GM21825 (cell line): ENCODE measurements at regions not wholly inside any gene's neighbourhood (a gene's known extent, or its start where the extent isn't known, plus 50 kb on each side); places are given as distances from the start of the nearest gene placed in this dataset.

ENCODE experiments used
- ATAC-seq: cut with Tn5 transposase; IDR thresholded peaks from one replicate; pipeline ENCODE4 v1.9.1; 2021; ENCODE audit warnings: mild to moderate bottlenecking, moderate library complexity; ENCODE audit not compliant: unreplicated experiment

DNA sequence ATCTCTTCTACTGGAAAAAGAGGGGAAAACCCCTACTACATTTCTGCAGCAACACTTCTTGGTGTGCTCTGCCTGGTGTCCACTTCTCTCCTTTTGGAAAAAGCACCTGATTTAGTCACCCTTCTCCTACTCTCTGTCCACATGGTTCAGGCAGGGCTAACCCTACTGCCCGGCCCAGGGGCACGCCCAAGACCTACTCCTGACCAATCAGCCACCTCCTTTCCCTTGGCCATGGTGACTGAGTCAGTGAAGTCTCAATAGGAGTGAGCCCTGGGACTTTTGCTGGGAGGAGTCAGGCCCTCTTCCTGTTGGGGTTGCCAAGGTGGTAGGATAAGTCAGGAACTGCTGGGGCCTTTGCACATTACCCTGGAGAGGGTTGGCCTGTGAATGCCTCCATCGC, 52.5 kb upstream of the MYL2 start:
- no peak for ATAC-seq

DNA sequence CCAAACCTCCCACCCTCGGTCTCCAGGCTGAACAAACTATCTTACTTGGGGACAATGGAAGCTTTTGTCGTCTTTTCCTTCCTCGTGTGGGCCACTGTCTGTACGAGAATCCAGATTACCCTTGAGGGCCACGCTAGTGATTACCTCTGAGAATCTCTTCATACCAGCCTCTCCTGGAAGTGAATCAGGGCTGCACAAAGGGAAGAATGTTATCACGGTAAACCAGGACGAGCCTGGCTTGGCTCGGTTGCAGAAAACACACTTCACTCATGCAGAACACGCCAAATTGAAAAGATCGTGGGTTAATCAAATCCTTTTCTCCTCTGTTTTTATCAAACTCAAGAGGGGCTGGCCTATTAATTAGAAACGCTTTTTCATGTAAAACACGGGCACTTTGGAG, 51.6 kb upstream of the MYL2 start:
- no peak for ATAC-seq

DNA sequence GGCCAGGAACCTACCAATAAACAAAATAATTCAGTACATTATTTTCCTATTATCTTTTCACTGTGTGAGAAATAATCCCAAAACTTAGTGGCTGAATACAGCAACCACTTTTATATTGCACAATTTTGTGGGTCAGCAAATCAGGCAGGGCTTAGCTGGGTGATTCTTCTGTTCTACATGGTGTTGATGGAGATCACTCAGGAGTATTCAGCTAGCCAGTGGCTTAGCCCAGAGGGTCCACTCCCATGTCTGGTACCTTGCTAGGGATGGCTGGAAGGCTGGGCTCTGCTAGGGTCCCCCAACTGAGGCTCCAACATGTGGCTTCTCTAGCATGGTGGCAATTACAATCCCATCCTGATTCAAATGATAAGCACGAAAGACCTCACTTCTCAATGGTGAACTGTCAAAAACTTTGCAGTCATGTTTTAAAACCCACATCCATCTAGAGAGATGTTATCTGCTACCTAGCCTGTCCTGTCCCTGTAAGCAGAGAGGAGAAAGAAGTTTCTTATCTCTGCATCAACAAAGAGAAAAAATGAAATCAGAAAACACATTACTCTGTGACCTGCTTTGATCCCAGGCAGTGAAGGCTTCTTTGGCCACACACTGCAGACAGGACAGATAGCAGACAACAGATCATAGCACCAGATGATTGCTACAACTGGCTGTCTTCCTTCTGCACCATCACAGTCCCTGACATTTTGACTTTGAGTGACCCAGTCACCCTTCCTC, 51.0 kb upstream of the MYL2 start:
- ATAC-seq, result no peak
